ENCODE measurements at regions not wholly inside any gene's neighbourhood (a gene's known extent, or its start where the extent isn't known, plus 50 kb on each side); places are given as distances from the start of the nearest gene placed in this dataset.
"Not testable (repeated sequence)": the region's sequence is repeated elsewhere in the genome, so short reads cannot be mapped to it uniquely, and the experiment has no call there.

DNA sequence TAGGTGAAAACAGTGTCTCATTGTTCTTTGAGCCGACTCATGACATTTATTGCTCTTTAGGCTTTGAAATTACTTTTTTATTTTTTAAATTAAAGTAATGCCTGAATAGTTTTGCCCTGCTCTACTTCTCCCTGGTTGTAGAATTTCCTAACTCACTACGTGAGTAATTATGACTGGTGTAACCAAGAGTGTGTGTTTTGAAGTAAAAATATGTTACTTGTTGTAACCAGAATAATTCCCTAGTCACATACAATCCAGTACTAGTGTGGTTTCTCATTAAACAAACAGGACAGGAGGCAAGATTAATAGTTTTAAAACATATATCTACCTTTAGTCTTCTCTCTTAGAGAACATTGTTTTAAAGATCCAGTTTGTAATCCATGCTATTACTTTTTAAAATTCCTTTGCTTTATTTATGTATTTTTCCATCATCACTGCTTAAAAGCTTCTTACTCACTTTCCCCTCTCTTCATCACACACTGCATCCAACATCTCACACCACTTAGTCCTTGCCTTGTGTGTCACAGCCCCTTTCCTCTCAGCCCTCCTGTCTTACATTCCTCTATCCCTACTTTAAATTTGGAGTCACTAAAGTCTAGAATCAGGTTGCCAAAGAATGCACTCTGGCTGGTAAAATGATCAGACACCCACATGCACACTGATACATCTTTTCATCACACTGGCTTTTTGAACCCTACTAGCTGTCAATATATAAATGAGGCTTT, 219.7 kb downstream of the WNT5A start:
- H3K4me3 ChIP-seq (ENCODE audit: low read depth, low read length), result no peak overlapping the region
- TF ChIP-seq, protein P1, sequence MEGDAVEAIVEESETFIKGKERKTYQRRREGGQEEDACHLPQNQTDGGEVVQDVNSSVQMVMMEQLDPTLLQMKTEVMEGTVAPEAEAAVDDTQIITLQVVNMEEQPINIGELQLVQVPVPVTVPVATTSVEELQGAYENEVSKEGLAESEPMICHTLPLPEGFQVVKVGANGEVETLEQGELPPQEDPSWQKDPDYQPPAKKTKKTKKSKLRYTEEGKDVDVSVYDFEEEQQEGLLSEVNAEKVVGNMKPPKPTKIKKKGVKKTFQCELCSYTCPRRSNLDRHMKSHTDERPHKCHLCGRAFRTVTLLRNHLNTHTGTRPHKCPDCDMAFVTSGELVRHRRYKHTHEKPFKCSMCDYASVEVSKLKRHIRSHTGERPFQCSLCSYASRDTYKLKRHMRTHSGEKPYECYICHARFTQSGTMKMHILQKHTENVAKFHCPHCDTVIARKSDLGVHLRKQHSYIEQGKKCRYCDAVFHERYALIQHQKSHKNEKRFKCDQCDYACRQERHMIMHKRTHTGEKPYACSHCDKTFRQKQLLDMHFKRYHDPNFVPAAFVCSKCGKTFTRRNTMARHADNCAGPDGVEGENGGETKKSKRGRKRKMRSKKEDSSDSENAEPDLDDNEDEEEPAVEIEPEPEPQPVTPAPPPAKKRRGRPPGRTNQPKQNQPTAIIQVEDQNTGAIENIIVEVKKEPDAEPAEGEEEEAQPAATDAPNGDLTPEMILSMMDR (IDR thresholded peaks at IDR 0.05; ENCODE audit: insufficient read depth, low read length), result no peak
- no peak for DNase-seq (ENCODE audit: low read depth)

DNA sequence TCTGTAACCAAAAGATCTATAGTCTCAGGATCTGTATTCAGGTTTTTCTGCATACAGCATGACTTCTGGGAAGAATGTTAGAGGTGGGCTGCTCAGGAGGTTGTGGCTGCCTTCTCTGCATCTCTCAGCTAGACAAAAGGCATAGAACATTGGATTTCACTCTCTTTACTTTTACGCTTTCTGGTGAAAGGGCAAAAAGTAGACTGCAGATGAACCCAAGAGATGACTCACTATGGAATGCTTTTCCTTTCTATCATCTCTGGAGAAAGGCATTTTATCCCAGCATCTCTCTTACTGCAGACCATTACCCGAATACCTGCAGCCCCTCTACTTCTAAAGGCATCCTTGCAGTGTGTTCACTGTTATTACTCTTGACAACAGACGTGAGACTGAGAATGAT, 222.2 kb downstream of the WNT5A start:
- no peak overlapping the region for H3K4me3 ChIP-seq (ENCODE audit: low read depth, low read length)
- no peak for DNase-seq (ENCODE audit: low read depth)
- TF ChIP-seq, protein P1 (IDR thresholded peaks at IDR 0.05; ENCODE audit: insufficient read depth, low read length), result no peak

DNA sequence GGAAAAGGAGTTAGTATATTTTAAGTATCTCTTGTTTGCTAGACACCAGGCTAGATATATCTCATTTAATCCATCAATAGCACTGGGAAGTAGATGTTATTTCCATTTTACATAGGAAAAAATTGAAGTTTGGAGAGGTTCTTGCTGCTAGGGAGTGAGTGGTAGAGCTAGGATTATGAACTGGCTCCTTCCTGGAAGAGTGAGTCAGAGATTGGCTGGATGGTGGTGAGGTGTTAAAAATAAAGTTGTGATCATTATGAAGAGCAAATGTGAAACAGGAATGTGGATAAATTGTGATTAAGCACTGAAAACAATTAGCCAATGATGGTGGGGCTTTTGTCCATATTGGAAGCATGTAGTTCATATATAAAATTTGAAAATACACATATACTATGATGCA, 234.2 kb downstream of the WNT5A start:
- H3K4me3 ChIP-seq (ENCODE audit: low read depth, low read length), result no peak overlapping the region
- TF ChIP-seq, protein P1 (IDR thresholded peaks at IDR 0.05; ENCODE audit: insufficient read depth, low read length), result no peak
- DNase-seq (ENCODE audit: low read depth), result peak; percentile 42

DNA sequence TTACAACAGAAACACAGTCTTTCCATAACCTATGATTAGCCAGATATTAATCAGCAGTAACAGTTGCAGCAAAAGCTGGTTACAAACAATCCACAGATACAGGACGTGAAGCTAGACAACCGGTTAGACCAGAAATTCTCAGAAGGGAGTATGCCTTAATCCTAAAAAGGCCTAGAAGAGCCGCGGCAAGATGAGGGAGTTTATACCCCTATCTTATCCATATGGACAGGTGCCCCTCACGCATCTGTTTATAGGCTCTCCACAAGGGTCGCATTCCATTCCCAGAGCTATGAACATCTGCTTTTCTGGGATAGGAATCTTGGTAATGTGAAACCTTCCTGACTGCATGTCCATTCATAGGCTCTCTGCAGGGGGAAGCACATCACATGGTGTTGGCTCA, 237.9 kb downstream of the WNT5A start:
- not testable (repeated sequence) for H3K4me3 ChIP-seq (ENCODE audit: low read depth, low read length); DNase-seq (ENCODE audit: low read depth)

DNA sequence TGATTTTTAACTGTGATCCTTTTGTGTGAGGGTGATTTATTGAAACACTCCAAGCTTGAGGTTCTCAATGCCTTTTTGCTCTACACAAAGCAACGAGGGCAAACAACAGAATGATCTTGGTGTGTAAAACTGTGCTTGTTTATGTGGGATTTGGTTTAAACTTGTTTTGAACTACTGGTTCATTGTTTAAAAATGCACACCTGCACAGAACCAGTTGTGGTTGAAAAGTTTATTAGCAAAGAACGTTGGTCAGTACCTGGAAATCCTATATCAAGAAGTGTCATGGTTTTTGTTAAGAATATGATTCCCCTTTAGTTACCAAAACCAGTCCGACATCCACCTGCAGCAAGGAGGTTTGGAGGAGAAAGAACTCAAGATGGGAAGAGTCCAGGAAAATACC, 239.4 kb downstream of the WNT5A start:
- DNase-seq (ENCODE audit: low read depth), result no peak
- no peak overlapping the region for H3K4me3 ChIP-seq (ENCODE audit: low read depth, low read length)
- TF ChIP-seq, protein P1 (IDR thresholded peaks at IDR 0.05; ENCODE audit: insufficient read depth, low read length), result no peak

DNA sequence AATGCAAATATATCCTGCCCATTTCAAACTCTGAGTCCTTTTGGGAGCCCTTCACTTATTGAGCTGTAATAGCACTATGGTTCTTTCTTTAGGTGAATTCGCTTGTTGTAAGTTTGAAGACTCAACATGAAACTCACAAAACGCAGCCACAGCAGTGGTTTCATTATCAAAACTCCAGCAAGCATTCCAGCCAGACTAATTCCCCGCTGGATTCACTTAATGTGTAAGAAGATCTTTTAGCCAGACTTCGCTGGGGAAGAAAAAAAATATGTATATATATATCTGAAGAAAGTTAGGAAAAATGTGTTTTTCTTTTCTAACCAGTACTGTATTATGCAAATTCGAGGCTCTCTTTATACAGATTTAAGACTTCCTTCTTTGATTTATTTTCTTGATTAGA, 241.1 kb downstream of the WNT5A start:
- H3K4me3 ChIP-seq (ENCODE audit: low read depth, low read length), result peak overlapping the region; percentile 23
- peak; percentile 67 for DNase-seq (ENCODE audit: low read depth)
- TF ChIP-seq, protein P1 (IDR thresholded peaks at IDR 0.05; ENCODE audit: insufficient read depth, low read length), result no peak

DNA sequence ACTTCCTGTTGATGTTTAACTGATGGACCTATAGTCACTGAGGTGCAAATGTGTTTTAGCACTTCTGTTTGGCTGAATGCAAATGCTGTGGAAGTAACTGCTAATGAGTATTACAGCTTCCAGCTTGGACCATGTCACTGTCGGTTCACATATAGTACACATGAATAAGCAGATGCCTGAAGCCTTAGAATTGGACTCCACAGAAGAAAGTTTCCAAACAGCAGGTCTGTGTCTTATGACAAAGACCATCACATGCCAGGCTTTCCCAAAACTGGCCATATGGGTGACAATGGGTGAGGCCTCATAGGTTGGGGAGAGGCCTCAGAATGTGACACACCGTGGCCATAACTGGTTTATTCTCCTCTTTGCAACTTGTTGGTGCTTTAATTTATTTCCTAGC, 241.8 kb downstream of the WNT5A start:
- peak; percentile 20 for DNase-seq (ENCODE audit: low read depth)
- no peak overlapping the region for H3K4me3 ChIP-seq (ENCODE audit: low read depth, low read length)
- TF ChIP-seq, protein P1 (IDR thresholded peaks at IDR 0.05; ENCODE audit: insufficient read depth, low read length), result no peak

Measured in fibroblast of the aortic adventitia (primary cell).